ENCODE measurements at regions not wholly inside any gene's neighbourhood (a gene's known extent, or its start where the extent isn't known, plus 50 kb on each side); places are given as distances from the start of the nearest gene placed in this dataset.
"Not testable (repeated sequence)": the region's sequence is repeated elsewhere in the genome, so short reads cannot be mapped to it uniquely, and the experiment has no call there.

GRCh38 chr2:105514576-105514975 is 115.7 kb upstream of the FHL2 start:
- H3K4me1 Mint-ChIP-seq (ENCODE audit: low read depth): no peaks in the 10 kb centered on the region
- DNase-seq (no peak), ATAC-seq (no peak)
- no peak overlapping the region for H3K27ac Mint-ChIP-seq
- no peak overlapping the region for H3K4me3 Mint-ChIP-seq
- intact Hi-C loops (cut with micrococcal nuclease): no loop called here
- H3K36me3 Mint-ChIP-seq (ENCODE audit: low read depth): no peaks in the 10 kb centered on the region
- POLR2A ChIA-PET: no interaction called here
- CTCF ChIA-PET: interaction anchor here (1.1 to 1.3 kb wide), 2 partner anchors 145 to 170 kb away, joined by 3 to 6 read pairs; no protein-coding TSS in a partner anchor
- no peaks in the 10 kb centered on the region for H3K9me3 Mint-ChIP-seq
- H3K27me3 Mint-ChIP-seq: no peaks in the 10 kb centered on the region
- TF ChIP-seq CTCF (IDR thresholded peaks at IDR 0.05): no peak

GRCh38 chr2:105510761-105511528 is 112.1 kb upstream of the FHL2 start:
- CTCF ChIA-PET: interaction anchor here (1.1 to 1.7 kb wide), 2 partner anchors 10 kb away, joined by 4 to 5 read pairs; no protein-coding TSS in a partner anchor
- no peak overlapping the region for H3K27ac Mint-ChIP-seq
- intact Hi-C loops (cut with micrococcal nuclease): no loop called here
- no peaks in the 10 kb centered on the region for H3K27me3 Mint-ChIP-seq
- DNase-seq (no peak), ATAC-seq (no peak)
- POLR2A ChIA-PET: no interaction called here
- no peaks in the 10 kb centered on the region for H3K36me3 Mint-ChIP-seq (ENCODE audit: low read depth)
- no peak for TF ChIP-seq CTCF (IDR thresholded peaks at IDR 0.05)
- H3K9me3 Mint-ChIP-seq: no peaks in the 10 kb centered on the region
- no peak overlapping the region for H3K4me3 Mint-ChIP-seq
- no peaks in the 10 kb centered on the region for H3K4me1 Mint-ChIP-seq (ENCODE audit: low read depth)

GRCh38 chr2:105509269-105510086 is 110.6 kb upstream of the FHL2 start:
- no peaks in the 10 kb centered on the region for H3K27me3 Mint-ChIP-seq
- ChIA-PET CTCF (interaction anchor here (0.7 to 1.7 kb wide), 2 partner anchors 12 to 35 kb away, joined by 3 to 4 read pairs; no protein-coding TSS in a partner anchor), POLR2A (no interaction called here)
- H3K9me3 Mint-ChIP-seq: no peaks in the 10 kb centered on the region
- ATAC-seq (no peak), DNase-seq (no peak)
- H3K4me1 Mint-ChIP-seq (ENCODE audit: low read depth): no peaks in the 10 kb centered on the region
- H3K36me3 Mint-ChIP-seq (ENCODE audit: low read depth): no peaks in the 10 kb centered on the region
- H3K4me3 Mint-ChIP-seq: no peak overlapping the region
- intact Hi-C loops (cut with micrococcal nuclease): no loop called here
- no peak for TF ChIP-seq CTCF (IDR thresholded peaks at IDR 0.05)
- no peak overlapping the region for H3K27ac Mint-ChIP-seq

- ATAC-seq; H3K4me3 Mint-ChIP-seq; H3K27me3 Mint-ChIP-seq; H3K4me1 Mint-ChIP-seq (ENCODE audit: low read depth); POLR2A ChIA-PET; DNase-seq; H3K36me3 Mint-ChIP-seq (ENCODE audit: low read depth); intact Hi-C loops (cut with micrococcal nuclease); CTCF ChIA-PET; H3K9me3 Mint-ChIP-seq; H3K27ac Mint-ChIP-seq: not testable (repeated sequence)
Observed at GRCh38 chr2:105506860-105507259, 108.0 kb upstream of the FHL2 start.

- Mint-ChIP-seq H3K36me3 (ENCODE audit: low read depth) (no peaks in the 10 kb centered on the region), H3K27me3 (peaks cover 3% of the 10 kb centered on the region), H3K9me3 (peaks cover 4% of the 10 kb centered on the region), H3K4me3 (no peak overlapping the region), H3K27ac (no peak overlapping the region), H3K4me1 (ENCODE audit: low read depth) (no peaks in the 10 kb centered on the region)
- no peak for TF ChIP-seq CTCF (IDR thresholded peaks at IDR 0.05)
- ATAC-seq (no peak), DNase-seq (no peak)
- ChIA-PET CTCF (interaction anchor here (1.1 kb wide), 1 partner anchor 15 kb away, joined by 4 read pairs; no protein-coding TSS in a partner anchor), POLR2A (no interaction called here)
- intact Hi-C loops (cut with micrococcal nuclease): no loop called here
Observed at GRCh38 chr2:105504459-105504858, 105.6 kb upstream of the FHL2 start.
